Activated B cell treated with CpG ODN at 0.5 μM for 24 hours (primary cell): ENCODE measurements at regions not wholly inside any gene's neighbourhood (a gene's known extent, or its start where the extent isn't known, plus 50 kb on each side); places are given as distances from the start of the nearest gene placed in this dataset.

ENCODE experiments used
- ATAC-seq: fragments of 200-7000 bp; cut with Tn5 transposase; one replicate; pipeline ENCODE4 v1.10.0; 2021; ENCODE audit warnings: low read depth, mild to moderate bottlenecking, moderate library complexity
- CTCF ChIA-PET: fragments of 350-600 bp; sonication (Branson Sonifier 250); formaldehyde crosslinking; loops from one replicate; lab custom pipeline; 2021; ENCODE audit warnings: antibody characterized with exemption; lab: Charles Lee
- POLR2A ChIA-PET: fragments of 350-600 bp; sonication (Branson Sonifier 250); formaldehyde crosslinking; loops from one replicate; lab custom pipeline; 2021; ENCODE audit warnings: antibody characterized with exemption; lab: Charles Lee
- DNase-seq: peaks from one replicate; pipeline ENCODE4 v3.0.0; 2022
- H3K27ac Mint-ChIP-seq: one replicate; pipeline ENCODE4 v1.8.0; 2020; ENCODE audit warnings: mixed read lengths
- H3K27me3 Mint-ChIP-seq: one replicate; pipeline ENCODE4 v1.8.0; 2021; ENCODE audit warnings: mixed read lengths
- H3K36me3 Mint-ChIP-seq: one replicate; pipeline ENCODE4 v1.8.0; 2021; ENCODE audit warnings: low read depth, mixed read lengths
- H3K4me1 Mint-ChIP-seq: one replicate; pipeline ENCODE4 v1.8.0; 2021; ENCODE audit warnings: mixed read lengths
- H3K4me3 Mint-ChIP-seq: one replicate; pipeline ENCODE4 v1.8.0; 2020; ENCODE audit warnings: mild to moderate bottlenecking, mixed read lengths
- H3K9me3 Mint-ChIP-seq: one replicate; pipeline ENCODE4 v1.8.0; 2020; ENCODE audit warnings: mixed read lengths
- intact Hi-C: fragments of 100-400 bp; cut with micrococcal nuclease; formaldehyde crosslinking; loops from one replicate; pipeline ENCODE4 v1.15.1; 2024
- TF ChIP-seq, protein P1 (sequence below): fragments of 200-600 bp; IDR thresholded peaks from one replicate; pipeline ENCODE4 v1.8.0; 2022; ENCODE audit warnings: antibody characterized with exemption, mild to moderate bottlenecking

DNA sequence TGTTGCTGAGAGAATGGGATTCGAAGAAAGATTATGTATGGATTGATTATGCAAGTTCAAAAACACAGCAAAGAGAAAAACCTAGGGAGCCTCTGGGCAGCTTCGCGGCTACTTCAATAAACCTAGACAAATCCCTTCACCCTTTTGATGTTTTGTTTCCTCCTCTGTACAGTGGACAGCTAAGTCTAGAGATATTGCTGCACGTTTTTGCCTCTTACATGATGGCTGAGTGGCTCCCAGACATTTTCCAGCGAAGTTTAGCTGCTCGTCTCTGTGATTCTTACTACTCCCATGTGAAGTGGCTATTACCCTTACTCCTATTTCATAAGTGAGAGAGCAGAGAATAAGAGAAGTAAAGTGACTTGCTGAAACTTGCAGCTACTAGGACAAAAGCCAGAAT is 695.0 kb upstream of the GRM7 start:
- Mint-ChIP-seq H3K4me3 (no peak overlapping the region), H3K9me3 (peaks cover 2% of the 10 kb centered on the region), H3K36me3 (no peaks in the 10 kb centered on the region), H3K4me1 (peaks cover 6% of the 10 kb centered on the region), H3K27me3 (no peaks in the 10 kb centered on the region), H3K27ac (no peak overlapping the region)
- intact Hi-C loops = no loop called here
- TF ChIP-seq, protein P1, sequence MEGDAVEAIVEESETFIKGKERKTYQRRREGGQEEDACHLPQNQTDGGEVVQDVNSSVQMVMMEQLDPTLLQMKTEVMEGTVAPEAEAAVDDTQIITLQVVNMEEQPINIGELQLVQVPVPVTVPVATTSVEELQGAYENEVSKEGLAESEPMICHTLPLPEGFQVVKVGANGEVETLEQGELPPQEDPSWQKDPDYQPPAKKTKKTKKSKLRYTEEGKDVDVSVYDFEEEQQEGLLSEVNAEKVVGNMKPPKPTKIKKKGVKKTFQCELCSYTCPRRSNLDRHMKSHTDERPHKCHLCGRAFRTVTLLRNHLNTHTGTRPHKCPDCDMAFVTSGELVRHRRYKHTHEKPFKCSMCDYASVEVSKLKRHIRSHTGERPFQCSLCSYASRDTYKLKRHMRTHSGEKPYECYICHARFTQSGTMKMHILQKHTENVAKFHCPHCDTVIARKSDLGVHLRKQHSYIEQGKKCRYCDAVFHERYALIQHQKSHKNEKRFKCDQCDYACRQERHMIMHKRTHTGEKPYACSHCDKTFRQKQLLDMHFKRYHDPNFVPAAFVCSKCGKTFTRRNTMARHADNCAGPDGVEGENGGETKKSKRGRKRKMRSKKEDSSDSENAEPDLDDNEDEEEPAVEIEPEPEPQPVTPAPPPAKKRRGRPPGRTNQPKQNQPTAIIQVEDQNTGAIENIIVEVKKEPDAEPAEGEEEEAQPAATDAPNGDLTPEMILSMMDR = no peak
- no peak for DNase-seq
- CTCF ChIA-PET = no interaction called here
- POLR2A ChIA-PET = no interaction called here
- no peak for ATAC-seq

DNA sequence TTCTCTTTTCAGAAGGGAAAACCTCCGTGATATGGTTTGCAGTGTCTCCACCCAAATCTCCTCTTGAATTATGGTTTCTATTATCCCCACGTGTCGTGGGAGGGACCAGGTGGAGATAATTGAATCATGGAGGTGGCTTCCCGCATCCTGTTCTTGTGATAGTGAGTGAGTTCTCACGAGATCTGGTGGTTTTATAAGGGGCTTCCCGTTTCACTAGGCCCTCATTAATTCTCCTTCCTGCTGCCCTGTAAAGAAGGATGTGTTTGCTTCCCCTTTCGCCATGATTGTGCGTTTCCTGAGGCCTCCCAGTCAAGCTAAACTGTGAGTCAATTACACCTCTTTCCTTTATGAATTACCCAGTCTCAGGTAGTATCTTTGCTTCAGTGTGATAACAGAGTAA is 692.7 kb upstream of the GRM7 start:
- no peak overlapping the region for H3K27ac Mint-ChIP-seq
- ATAC-seq = no peak
- CTCF ChIA-PET = no interaction called here

DNA sequence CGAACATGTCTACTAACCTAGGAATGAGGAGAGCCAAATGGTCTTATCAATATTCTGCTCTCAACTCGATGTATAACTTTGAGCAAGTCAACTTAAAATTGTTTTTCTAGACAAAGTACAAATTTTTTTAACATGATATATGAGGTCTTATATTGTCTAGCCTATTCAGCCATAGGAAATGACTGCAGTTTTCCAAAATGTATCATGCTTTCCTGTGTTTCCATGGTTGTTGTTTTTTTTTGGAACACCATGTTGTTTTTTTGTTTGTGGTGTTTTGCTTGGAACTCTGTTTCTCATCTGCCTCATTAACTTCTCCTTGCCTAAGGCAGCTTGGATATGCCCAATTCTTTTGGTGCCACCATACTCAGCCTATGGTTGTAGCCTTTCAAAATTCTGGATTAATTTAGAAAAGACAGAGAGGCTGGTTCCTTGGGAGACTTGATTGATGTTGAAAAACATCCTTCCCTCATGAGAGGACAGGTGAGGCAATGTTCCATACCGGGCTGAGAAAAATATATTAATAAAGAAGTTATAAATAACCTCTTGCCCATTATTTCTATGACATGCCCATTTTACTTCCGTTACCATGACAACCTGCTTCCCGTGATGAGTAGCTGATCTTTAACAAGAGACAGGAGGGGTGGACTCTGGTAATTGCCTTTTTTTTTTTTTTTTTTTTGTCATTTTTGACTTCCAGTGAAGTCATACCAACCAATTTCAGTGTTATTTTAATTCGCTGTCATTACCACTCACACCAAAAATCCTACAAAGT is 687.9 kb upstream of the GRM7 start:
- intact Hi-C loops = no loop called here
- H3K4me3 Mint-ChIP-seq = no peak overlapping the region
- H3K9me3 Mint-ChIP-seq = peaks cover 3% of the 10 kb centered on the region
- CTCF ChIA-PET = no interaction called here
- H3K27ac Mint-ChIP-seq = no peak overlapping the region
- TF ChIP-seq, protein P1 = no peak
- H3K36me3 Mint-ChIP-seq = no peaks in the 10 kb centered on the region
- DNase-seq (no peak), ATAC-seq (no peak)
- H3K27me3 Mint-ChIP-seq = no peaks in the 10 kb centered on the region
- peaks cover 6% of the 10 kb centered on the region for H3K4me1 Mint-ChIP-seq
- POLR2A ChIA-PET = no interaction called here

More for the DNA sequence above, 692.7 kb upstream of the GRM7 start:
- peaks cover 2% of the 10 kb centered on the region for H3K9me3 Mint-ChIP-seq
- intact Hi-C loops = no loop called here
- TF ChIP-seq, protein P1 = no peak
- H3K27me3 Mint-ChIP-seq = no peaks in the 10 kb centered on the region
- POLR2A ChIA-PET = no interaction called here
- no peak overlapping the region for H3K4me3 Mint-ChIP-seq
- no peaks in the 10 kb centered on the region for H3K36me3 Mint-ChIP-seq
- DNase-seq = no peak
- H3K4me1 Mint-ChIP-seq = peaks cover 6% of the 10 kb centered on the region

DNA sequence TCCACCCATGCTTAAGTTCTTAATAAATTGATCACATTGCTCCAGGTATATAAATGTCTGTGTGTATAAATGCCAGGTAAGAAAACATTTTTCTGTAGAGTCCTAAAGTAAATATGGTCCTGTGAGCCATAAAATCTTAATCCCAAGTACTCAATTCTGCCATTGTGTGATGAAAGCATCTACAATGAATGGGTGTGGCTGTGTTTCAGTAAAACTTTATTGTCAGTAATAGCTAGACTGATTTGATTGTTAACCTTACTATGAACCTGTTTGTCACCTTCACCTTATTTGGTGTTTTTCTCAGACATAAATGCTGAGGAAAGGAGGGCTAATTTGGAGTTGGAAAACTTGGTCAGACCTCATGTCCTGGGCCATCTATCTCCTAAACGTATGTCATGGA is 683.5 kb upstream of the GRM7 start:
- no peaks in the 10 kb centered on the region for H3K27me3 Mint-ChIP-seq
- no peak overlapping the region for H3K4me3 Mint-ChIP-seq
- ATAC-seq (no peak), DNase-seq (no peak)
- POLR2A ChIA-PET = no interaction called here
- TF ChIP-seq, protein P1 = no peak
- no peaks in the 10 kb centered on the region for H3K4me1 Mint-ChIP-seq
- no peak overlapping the region for H3K27ac Mint-ChIP-seq
- peaks cover 2% of the 10 kb centered on the region for H3K9me3 Mint-ChIP-seq
- CTCF ChIA-PET = no interaction called here
- no peaks in the 10 kb centered on the region for H3K36me3 Mint-ChIP-seq
- intact Hi-C loops = no loop called here

DNA sequence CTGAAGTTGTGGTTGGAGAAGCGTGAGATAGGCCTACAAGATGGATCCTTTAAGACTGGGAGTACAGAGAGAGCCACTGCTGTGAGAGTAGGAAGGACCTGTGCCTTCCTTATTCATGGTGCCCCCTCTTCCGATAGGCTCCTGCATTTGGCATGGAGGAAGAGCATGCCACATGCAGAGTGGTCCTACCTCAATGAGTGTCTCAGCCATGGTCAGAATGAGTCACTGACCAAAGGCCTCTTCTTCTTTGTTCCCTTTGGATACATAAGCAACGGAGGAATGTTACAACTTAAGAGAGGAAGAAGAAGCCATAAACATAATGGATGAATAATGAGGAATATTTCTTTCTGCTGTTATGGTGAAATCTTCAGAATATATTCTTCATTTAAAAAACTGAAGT is 681.2 kb upstream of the GRM7 start:
- CTCF ChIA-PET = no interaction called here
- no peaks in the 10 kb centered on the region for H3K36me3 Mint-ChIP-seq
- peaks cover 2% of the 10 kb centered on the region for H3K9me3 Mint-ChIP-seq
- intact Hi-C loops = no loop called here
- no peaks in the 10 kb centered on the region for H3K4me1 Mint-ChIP-seq
- POLR2A ChIA-PET = no interaction called here
- no peak overlapping the region for H3K4me3 Mint-ChIP-seq
- no peak for ATAC-seq
- DNase-seq = no peak
- no peak overlapping the region for H3K27ac Mint-ChIP-seq
- TF ChIP-seq, protein P1 = no peak
- no peaks in the 10 kb centered on the region for H3K27me3 Mint-ChIP-seq
